H1 (cell line): ENCODE measurements at regions not wholly inside any gene's neighbourhood (a gene's known extent, or its start where the extent isn't known, plus 50 kb on each side); places are given as distances from the start of the nearest gene placed in this dataset.

Experiments
- ASH2L ChIP-seq: fragments of 200-600, 300-600 bp; sonication (generic); IDR thresholded peaks from one replicate; pipeline ENCODE4 v1.7.1; 2017; ENCODE audit warnings: low read length
- CBX8 ChIP-seq: fragments of 300-800, 300-1000 bp; sonication (generic); IDR thresholded peaks from 2 replicates; pipeline ENCODE4 v1.7.1; 2016; ENCODE audit warnings: low read depth, low read length, borderline replicate concordance
- CHD1 ChIP-seq: IDR thresholded peaks from 2 replicates; pipeline ENCODE4 v1.6.1; 2012; ENCODE audit warnings: low read depth, low read length, improper control_type of control experiment
- E2F6 ChIP-seq: IDR thresholded peaks from 2 replicates; pipeline ENCODE4 v1.6.1; 2012; ENCODE audit warnings: inconsistent platforms
- JUND ChIP-seq: IDR thresholded peaks from 2 replicates; pipeline ENCODE4 v1.6.1; 2011; ENCODE audit warnings: mild to moderate bottlenecking, improper control_type of control experiment, low read length
- SIX5 ChIP-seq: IDR thresholded peaks from 2 replicates; pipeline ENCODE4 v1.6.1; 2011; ENCODE audit warnings: mild to moderate bottlenecking, low read depth, low read length
- SUZ12 ChIP-seq: fragments of 200-600 bp; sonication (generic); IDR thresholded peaks from 2 replicates; pipeline ENCODE4 v1.6.1; 2012; ENCODE audit warnings: mild to moderate bottlenecking, inconsistent platforms, low read length, moderate library complexity, mixed read lengths
- TBP ChIP-seq: IDR thresholded peaks from 2 replicates; pipeline ENCODE4 v1.6.1; 2011; ENCODE audit warnings: low read depth, low read length, improper control_type of control experiment

- TF ChIP-seq ASH2L = no peak
- TF ChIP-seq TBP = no peak
- no peak for TF ChIP-seq E2F6
- TF ChIP-seq JUND = no peak
- TF ChIP-seq SUZ12 = no peak
- TF ChIP-seq SIX5 = no peak
- TF ChIP-seq CHD1 = no peak
- TF ChIP-seq CBX8 = no peak
Observed at GRCh38 chr6:22878706-22879105, 309.3 kb downstream of the HDGFL1 start (continued).
